GM23338 (cell line): ENCODE measurements at regions not wholly inside any gene's neighbourhood (a gene's known extent, or its start where the extent isn't known, plus 50 kb on each side); places are given as distances from the start of the nearest gene placed in this dataset.

Experiments
- ATAC-seq: fragments of 200-7000 bp; cut with Tn5 transposase; 3 replicates; pipeline ENCODE4 v1.9.1; 2020
- DNase-seq: peaks from one replicate; pipeline ENCODE4 v3.0.0-alpha.2; 2015; ENCODE audit warnings: low spot score
- H2AFZ ChIP-seq: fragments of 200-600 bp; sonication (generic); 2 replicates; pipeline ENCODE4 v1.8.0; 2016; ENCODE audit warnings: antibody characterized with exemption, mild to moderate bottlenecking, moderate library complexity
- H3F3A ChIP-seq: fragments of 200-600 bp; sonication (generic); replicated peaks from 2 replicates; pipeline ENCODE4 v1.8.0; 2017; ENCODE audit warnings: antibody characterized with exemption, mixed run types, low read depth
- H3K27ac ChIP-seq: fragments of 200-600 bp; sonication (generic); 2 replicates; pipeline ENCODE4 v1.6.1; 2016; ENCODE audit warnings: low read depth
- H3K27me3 ChIP-seq: fragments of 200-600 bp; sonication (generic); 2 replicates; pipeline ENCODE4 v1.8.0; 2016; ENCODE audit warnings: mild to moderate bottlenecking, mixed run types, moderate library complexity; ENCODE audit not compliant: insufficient read depth
- H3K36me3 ChIP-seq: fragments of 200-600 bp; sonication (generic); 2 replicates; pipeline ENCODE4 v1.8.0; 2016; ENCODE audit warnings: mild to moderate bottlenecking; ENCODE audit not compliant: insufficient read depth
- H3K4me1 ChIP-seq: fragments of 200-600 bp; sonication (generic); 2 replicates; pipeline ENCODE4 v1.8.0; 2016; ENCODE audit warnings: mild to moderate bottlenecking, moderate library complexity; ENCODE audit not compliant: insufficient read depth
- H3K4me2 ChIP-seq: fragments of 200-600 bp; sonication (generic); 2 replicates; pipeline ENCODE4 v1.7.1; 2017; ENCODE audit warnings: mixed run types
- H3K4me3 ChIP-seq: fragments of 200-600 bp; sonication (generic); 2 replicates; pipeline ENCODE4 v1.6.1; 2016; ENCODE audit warnings: mixed run types
- H3K79me2 ChIP-seq: fragments of 200-600 bp; sonication (generic); replicated peaks from 2 replicates; pipeline ENCODE4 v1.8.0; 2017; ENCODE audit warnings: mild to moderate bottlenecking; ENCODE audit not compliant: insufficient read depth
- H3K9me2 ChIP-seq: fragments of 200-600 bp; sonication (generic); 2 replicates; pipeline ENCODE4 v1.8.0; 2017; ENCODE audit not compliant: insufficient read depth
- H4K20me1 ChIP-seq: fragments of 200-600 bp; sonication (generic); replicated peaks from 2 replicates; pipeline ENCODE4 v1.8.0; 2017; ENCODE audit warnings: mild to moderate bottlenecking; ENCODE audit not compliant: insufficient read depth
- H3K27ac Mint-ChIP-seq: 2 replicates; pipeline ENCODE4 v1.8.0; 2020; ENCODE audit warnings: inconsistent platforms, mild to moderate bottlenecking, moderate library complexity, mixed read lengths
- H3K27me3 Mint-ChIP-seq: 3 replicates; pipeline ENCODE4 v1.8.0; 2022; ENCODE audit warnings: low read depth, mild to moderate bottlenecking, moderate library complexity, mixed read lengths, inconsistent platforms; ENCODE audit not compliant: insufficient read depth, poor library complexity
- H3K36me3 Mint-ChIP-seq: 3 replicates; pipeline ENCODE4 v1.8.0; 2021; ENCODE audit warnings: low read depth, mild to moderate bottlenecking, inconsistent platforms, moderate library complexity, mixed read lengths
- H3K4me1 Mint-ChIP-seq: 3 replicates; pipeline ENCODE4 v1.8.0; 2020; ENCODE audit warnings: mild to moderate bottlenecking, inconsistent platforms, mixed read lengths
- H3K4me3 Mint-ChIP-seq: 3 replicates; pipeline ENCODE4 v1.8.0; 2021; ENCODE audit warnings: moderate library complexity, mild to moderate bottlenecking, inconsistent platforms, mixed read lengths
- H3K9me3 Mint-ChIP-seq: 3 replicates; pipeline ENCODE4 v1.8.0; 2020; ENCODE audit warnings: moderate library complexity, mild to moderate bottlenecking, inconsistent platforms, mixed read lengths
- CREB1 ChIP-seq: fragments of 250-450 bp; sonication (Bioruptor Pico); IDR thresholded peaks from 2 replicates; pipeline ENCODE4 v1.5.0; 2020; ENCODE audit warnings: low read depth, mild to moderate bottlenecking, moderate library complexity
- EZH2 ChIP-seq: fragments of 200-600 bp; sonication (generic); IDR thresholded peaks from one replicate; pipeline ENCODE4 v1.8.0; 2017; ENCODE audit warnings: antibody characterized with exemption, mild to moderate bottlenecking, low read depth; ENCODE audit not compliant: unreplicated experiment
- EZH2phosphoT487 ChIP-seq: fragments of 200-600 bp; sonication (generic); IDR thresholded peaks from one replicate; pipeline ENCODE4 v1.8.1; 2018; ENCODE audit warnings: antibody characterized with exemption; ENCODE audit not compliant: unreplicated experiment
- JUNB ChIP-seq: IDR thresholded peaks from one replicate; pipeline ENCODE4 v1.6.1; 2016; ENCODE audit warnings: antibody characterized with exemption; ENCODE audit not compliant: unreplicated experiment
- NANOG ChIP-seq: IDR thresholded peaks from 2 replicates; pipeline ENCODE4 v1.6.1; 2016; ENCODE audit warnings: antibody characterized with exemption, borderline replicate concordance
- POLR2AphosphoS5 ChIP-seq: IDR thresholded peaks from 2 replicates; pipeline ENCODE4 v1.6.1; 2016; ENCODE audit warnings: antibody characterized with exemption, low read depth
- ZNF114 ChIP-seq: fragments of 250-450 bp; sonication (Bioruptor Pico); IDR thresholded peaks from 2 replicates; pipeline ENCODE4 v1.5.0; 2020; ENCODE audit warnings: mild to moderate bottlenecking, moderate library complexity
- ZNF331 ChIP-seq: fragments of 250-450 bp; sonication (Bioruptor Pico); IDR thresholded peaks from 2 replicates; pipeline ENCODE4 v1.5.0; 2020; ENCODE audit warnings: low read depth, mild to moderate bottlenecking, moderate library complexity
- TF ChIP-seq, protein P1 (sequence below): fragments of 250-450 bp; sonication (Bioruptor Pico); IDR thresholded peaks from 2 replicates; pipeline ENCODE4 v1.5.0; 2020; ENCODE audit warnings: mild to moderate bottlenecking, moderate library complexity
- TF ChIP-seq, protein P2 (sequence below): IDR thresholded peaks from 2 replicates; pipeline ENCODE4 v1.6.1; 2016; ENCODE audit warnings: antibody characterized with exemption
- TF ChIP-seq, protein P3 (sequence below): IDR thresholded peaks from one replicate; pipeline ENCODE4 v1.6.1; 2018; ENCODE audit warnings: antibody characterized with exemption; ENCODE audit not compliant: unreplicated experiment
- TF ChIP-seq, protein P4 (sequence below), 2 experiments: fragments of 200-600 bp in 1 of 2; sonication (generic) in 1 of 2; conservative IDR thresholded peaks; 2 replicates each; pipeline versions ENCODE4 v1.5.1 to v1.6.1; 2016 to 2017; ENCODE audit warnings: antibody characterized with exemption in 2 of 2, low read depth in 2 of 2, mild to moderate bottlenecking in 2 of 2, moderate library complexity in 1 of 2

DNA sequence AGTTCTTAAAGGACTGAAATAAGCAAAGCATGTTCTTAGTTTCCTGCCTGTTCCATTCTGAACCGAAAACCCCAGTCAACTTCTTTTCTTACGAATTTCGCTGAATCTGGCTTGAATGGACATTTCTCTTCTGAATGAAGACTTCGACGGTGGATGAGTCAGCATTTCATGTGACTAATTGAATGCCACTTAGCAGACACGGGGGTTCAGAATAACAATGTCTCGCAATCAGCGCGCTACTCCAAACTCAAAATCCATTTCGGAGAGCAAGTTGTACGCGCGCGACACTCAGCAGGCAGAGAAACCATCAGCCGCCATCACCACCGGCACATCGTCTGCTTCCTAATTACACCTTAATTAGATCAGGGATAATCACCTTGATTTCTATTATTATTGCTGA, 239.0 kb upstream of the KLF6 start:
- Histone ChIP-seq H3K4me2 (no peak overlapping the region), H3K79me2 (no peaks in the 10 kb centered on the region), H3K4me1 (no peaks in the 10 kb centered on the region), H3K9me2 (no peaks in the 10 kb centered on the region), H3K27ac (no peak overlapping the region), H3K4me3 (no peak overlapping the region), H3F3A (no peaks in the 10 kb centered on the region), H3K27me3 (no peaks in the 10 kb centered on the region), H4K20me1 (no peaks in the 10 kb centered on the region), H3K36me3 (no peaks in the 10 kb centered on the region), H2AFZ (peak overlapping the region; percentile 43; the same call in 1 of the 2 replicates)
- DNase-seq = no peak
- no peak overlapping the region for H3K4me3 Mint-ChIP-seq
- TF ChIP-seq POLR2AphosphoS5 (no peak), ZNF114 (no peak), EZH2 (no peak), JUNB (no peak), CREB1 (CRISPR knock-in tag) (no peak), EZH2phosphoT487 (no peak), ZNF331 (CRISPR knock-in tag) (no peak), NANOG (no peak)
- TF ChIP-seq, protein P1, sequence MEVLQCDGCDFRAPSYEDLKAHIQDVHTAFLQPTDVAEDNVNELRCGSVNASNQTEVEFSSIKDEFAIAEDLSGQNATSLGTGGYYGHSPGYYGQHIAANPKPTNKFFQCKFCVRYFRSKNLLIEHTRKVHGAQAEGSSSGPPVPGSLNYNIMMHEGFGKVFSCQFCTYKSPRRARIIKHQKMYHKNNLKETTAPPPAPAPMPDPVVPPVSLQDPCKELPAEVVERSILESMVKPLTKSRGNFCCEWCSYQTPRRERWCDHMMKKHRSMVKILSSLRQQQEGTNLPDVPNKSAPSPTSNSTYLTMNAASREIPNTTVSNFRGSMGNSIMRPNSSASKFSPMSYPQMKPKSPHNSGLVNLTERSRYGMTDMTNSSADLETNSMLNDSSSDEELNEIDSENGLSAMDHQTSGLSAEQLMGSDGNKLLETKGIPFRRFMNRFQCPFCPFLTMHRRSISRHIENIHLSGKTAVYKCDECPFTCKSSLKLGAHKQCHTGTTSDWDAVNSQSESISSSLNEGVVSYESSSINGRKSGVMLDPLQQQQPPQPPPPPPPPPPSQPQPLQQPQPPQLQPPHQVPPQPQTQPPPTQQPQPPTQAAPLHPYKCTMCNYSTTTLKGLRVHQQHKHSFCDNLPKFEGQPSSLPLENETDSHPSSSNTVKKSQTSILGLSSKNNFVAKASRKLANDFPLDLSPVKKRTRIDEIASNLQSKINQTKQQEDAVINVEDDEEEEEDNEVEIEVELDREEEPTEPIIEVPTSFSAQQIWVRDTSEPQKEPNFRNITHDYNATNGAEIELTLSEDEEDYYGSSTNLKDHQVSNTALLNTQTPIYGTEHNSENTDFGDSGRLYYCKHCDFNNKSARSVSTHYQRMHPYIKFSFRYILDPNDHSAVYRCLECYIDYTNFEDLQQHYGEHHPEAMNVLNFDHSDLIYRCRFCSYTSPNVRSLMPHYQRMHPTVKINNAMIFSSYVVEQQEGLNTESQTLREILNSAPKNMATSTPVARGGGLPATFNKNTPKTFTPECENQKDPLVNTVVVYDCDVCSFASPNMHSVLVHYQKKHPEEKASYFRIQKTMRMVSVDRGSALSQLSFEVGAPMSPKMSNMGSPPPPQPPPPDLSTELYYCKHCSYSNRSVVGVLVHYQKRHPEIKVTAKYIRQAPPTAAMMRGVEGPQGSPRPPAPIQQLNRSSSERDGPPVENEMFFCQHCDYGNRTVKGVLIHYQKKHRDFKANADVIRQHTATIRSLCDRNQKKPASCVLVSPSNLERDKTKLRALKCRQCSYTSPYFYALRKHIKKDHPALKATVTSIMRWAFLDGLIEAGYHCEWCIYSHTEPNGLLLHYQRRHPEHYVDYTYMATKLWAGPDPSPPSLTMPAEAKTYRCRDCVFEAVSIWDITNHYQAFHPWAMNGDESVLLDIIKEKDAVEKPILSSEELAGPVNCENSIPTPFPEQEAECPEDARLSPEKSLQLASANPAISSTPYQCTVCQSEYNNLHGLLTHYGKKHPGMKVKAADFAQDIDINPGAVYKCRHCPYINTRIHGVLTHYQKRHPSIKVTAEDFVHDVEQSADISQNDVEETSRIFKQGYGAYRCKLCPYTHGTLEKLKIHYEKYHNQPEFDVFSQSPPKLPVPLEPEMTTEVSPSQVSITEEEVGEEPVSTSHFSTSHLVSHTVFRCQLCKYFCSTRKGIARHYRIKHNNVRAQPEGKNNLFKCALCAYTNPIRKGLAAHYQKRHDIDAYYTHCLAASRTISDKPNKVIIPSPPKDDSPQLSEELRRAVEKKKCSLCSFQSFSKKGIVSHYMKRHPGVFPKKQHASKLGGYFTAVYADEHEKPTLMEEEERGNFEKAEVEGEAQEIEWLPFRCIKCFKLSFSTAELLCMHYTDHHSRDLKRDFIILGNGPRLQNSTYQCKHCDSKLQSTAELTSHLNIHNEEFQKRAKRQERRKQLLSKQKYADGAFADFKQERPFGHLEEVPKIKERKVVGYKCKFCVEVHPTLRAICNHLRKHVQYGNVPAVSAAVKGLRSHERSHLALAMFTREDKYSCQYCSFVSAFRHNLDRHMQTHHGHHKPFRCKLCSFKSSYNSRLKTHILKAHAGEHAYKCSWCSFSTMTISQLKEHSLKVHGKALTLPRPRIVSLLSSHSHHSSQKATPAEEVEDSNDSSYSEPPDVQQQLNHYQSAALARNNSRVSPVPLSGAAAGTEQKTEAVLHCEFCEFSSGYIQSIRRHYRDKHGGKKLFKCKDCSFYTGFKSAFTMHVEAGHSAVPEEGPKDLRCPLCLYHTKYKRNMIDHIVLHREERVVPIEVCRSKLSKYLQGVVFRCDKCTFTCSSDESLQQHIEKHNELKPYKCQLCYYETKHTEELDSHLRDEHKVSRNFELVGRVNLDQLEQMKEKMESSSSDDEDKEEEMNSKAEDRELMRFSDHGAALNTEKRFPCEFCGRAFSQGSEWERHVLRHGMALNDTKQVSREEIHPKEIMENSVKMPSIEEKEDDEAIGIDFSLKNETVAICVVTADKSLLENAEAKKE (CRISPR knock-in tag) = no peak
- TF ChIP-seq, protein P2, sequence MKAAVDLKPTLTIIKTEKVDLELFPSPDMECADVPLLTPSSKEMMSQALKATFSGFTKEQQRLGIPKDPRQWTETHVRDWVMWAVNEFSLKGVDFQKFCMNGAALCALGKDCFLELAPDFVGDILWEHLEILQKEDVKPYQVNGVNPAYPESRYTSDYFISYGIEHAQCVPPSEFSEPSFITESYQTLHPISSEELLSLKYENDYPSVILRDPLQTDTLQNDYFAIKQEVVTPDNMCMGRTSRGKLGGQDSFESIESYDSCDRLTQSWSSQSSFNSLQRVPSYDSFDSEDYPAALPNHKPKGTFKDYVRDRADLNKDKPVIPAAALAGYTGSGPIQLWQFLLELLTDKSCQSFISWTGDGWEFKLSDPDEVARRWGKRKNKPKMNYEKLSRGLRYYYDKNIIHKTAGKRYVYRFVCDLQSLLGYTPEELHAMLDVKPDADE = no peak
- TF ChIP-seq, protein P3, sequence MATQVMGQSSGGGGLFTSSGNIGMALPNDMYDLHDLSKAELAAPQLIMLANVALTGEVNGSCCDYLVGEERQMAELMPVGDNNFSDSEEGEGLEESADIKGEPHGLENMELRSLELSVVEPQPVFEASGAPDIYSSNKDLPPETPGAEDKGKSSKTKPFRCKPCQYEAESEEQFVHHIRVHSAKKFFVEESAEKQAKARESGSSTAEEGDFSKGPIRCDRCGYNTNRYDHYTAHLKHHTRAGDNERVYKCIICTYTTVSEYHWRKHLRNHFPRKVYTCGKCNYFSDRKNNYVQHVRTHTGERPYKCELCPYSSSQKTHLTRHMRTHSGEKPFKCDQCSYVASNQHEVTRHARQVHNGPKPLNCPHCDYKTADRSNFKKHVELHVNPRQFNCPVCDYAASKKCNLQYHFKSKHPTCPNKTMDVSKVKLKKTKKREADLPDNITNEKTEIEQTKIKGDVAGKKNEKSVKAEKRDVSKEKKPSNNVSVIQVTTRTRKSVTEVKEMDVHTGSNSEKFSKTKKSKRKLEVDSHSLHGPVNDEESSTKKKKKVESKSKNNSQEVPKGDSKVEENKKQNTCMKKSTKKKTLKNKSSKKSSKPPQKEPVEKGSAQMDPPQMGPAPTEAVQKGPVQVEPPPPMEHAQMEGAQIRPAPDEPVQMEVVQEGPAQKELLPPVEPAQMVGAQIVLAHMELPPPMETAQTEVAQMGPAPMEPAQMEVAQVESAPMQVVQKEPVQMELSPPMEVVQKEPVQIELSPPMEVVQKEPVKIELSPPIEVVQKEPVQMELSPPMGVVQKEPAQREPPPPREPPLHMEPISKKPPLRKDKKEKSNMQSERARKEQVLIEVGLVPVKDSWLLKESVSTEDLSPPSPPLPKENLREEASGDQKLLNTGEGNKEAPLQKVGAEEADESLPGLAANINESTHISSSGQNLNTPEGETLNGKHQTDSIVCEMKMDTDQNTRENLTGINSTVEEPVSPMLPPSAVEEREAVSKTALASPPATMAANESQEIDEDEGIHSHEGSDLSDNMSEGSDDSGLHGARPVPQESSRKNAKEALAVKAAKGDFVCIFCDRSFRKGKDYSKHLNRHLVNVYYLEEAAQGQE = no peak
- TF ChIP-seq, protein P4, sequence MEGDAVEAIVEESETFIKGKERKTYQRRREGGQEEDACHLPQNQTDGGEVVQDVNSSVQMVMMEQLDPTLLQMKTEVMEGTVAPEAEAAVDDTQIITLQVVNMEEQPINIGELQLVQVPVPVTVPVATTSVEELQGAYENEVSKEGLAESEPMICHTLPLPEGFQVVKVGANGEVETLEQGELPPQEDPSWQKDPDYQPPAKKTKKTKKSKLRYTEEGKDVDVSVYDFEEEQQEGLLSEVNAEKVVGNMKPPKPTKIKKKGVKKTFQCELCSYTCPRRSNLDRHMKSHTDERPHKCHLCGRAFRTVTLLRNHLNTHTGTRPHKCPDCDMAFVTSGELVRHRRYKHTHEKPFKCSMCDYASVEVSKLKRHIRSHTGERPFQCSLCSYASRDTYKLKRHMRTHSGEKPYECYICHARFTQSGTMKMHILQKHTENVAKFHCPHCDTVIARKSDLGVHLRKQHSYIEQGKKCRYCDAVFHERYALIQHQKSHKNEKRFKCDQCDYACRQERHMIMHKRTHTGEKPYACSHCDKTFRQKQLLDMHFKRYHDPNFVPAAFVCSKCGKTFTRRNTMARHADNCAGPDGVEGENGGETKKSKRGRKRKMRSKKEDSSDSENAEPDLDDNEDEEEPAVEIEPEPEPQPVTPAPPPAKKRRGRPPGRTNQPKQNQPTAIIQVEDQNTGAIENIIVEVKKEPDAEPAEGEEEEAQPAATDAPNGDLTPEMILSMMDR (conservative IDR thresholded peaks at IDR 0.05; ENCODE audit: low read depth in 2 of 2) = no peak
- H3K4me1 Mint-ChIP-seq = 0 out of 3 replicates have a peak, but pooled peaks cover 5% of the 10 kb centered on the region
- peaks cover 3% of the 10 kb centered on the region for H3K27me3 Mint-ChIP-seq
- H3K36me3 Mint-ChIP-seq = no peaks in the 10 kb centered on the region
- no peak for ATAC-seq
- H3K27ac Mint-ChIP-seq = no peak overlapping the region; the same call in 1 of the 2 replicates
- H3K9me3 Mint-ChIP-seq = no peaks in the 10 kb centered on the region
